Skeletal muscle satellite cell (primary cell): ENCODE measurements at regions not wholly inside any gene's neighbourhood (a gene's known extent, or its start where the extent isn't known, plus 50 kb on each side); places are given as distances from the start of the nearest gene placed in this dataset.

ENCODE experiments used
- H3K27me3 ChIP-seq: 2 replicates; pipeline ENCODE4 v1.7.0; 2013; ENCODE audit warnings: low read length; ENCODE audit not compliant: control insufficient read depth, insufficient read depth
- H3K36me3 ChIP-seq: 2 replicates; pipeline ENCODE4 v1.7.0; 2013; ENCODE audit warnings: mild to moderate bottlenecking, control low read depth, low read length; ENCODE audit not compliant: insufficient read depth
- H3K4me1 ChIP-seq: 2 replicates; pipeline ENCODE4 v1.7.0; 2013; ENCODE audit warnings: low read length; ENCODE audit not compliant: control insufficient read depth, insufficient read depth
- H3K4me2 ChIP-seq: 2 replicates; pipeline ENCODE4 v1.7.0; 2013; ENCODE audit warnings: mild to moderate bottlenecking, low read length
- H3K4me3 ChIP-seq: 2 replicates; pipeline ENCODE4 v1.7.0; 2013; ENCODE audit warnings: low read length
- H3K9ac ChIP-seq: 2 replicates; pipeline ENCODE4 v1.7.0; 2013; ENCODE audit warnings: mild to moderate bottlenecking, low read depth, low read length, moderate library complexity
- H3K9me3 ChIP-seq: replicated peaks from 2 replicates; pipeline ENCODE4 v1.7.0; 2013; ENCODE audit warnings: mild to moderate bottlenecking, control low read depth, low read length

GRCh38 chr2:12110481-12110880, 364.0 kb downstream of the LPIN1 start:
- Histone ChIP-seq H3K36me3 (no peaks in the 10 kb centered on the region), H3K4me3 (no peak overlapping the region), H3K27me3 (peaks cover 5% of the 10 kb centered on the region), H3K4me2 (no peak overlapping the region), H3K4me1 (peaks cover 20% of the 10 kb centered on the region), H3K9ac (no peak overlapping the region), H3K9me3 (no peaks in the 10 kb centered on the region)

DNA sequence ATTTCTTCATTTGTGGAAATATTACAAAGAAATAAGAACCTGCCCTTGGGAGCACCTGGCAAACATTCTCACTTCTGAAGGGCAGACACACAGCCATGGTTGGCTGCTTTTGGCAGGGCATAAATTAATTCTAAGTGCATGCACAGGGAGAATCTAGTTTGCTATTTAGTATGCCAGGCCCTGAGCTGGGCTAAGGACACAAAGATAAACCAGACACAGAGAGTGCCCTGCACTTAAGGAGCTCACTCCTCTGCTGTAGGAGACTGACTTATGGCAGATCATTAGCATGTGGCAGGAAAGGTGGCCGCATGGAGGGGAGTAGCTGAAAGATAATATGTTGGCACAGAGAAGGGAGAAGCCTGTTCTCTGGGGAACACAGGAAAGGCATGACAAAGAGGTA, 367.0 kb downstream of the LPIN1 start:
- Histone ChIP-seq H3K4me2 (no peak overlapping the region), H3K27me3 (peaks cover 5% of the 10 kb centered on the region), H3K4me1 (no peaks in the 10 kb centered on the region), H3K9ac (no peak overlapping the region), H3K36me3 (no peaks in the 10 kb centered on the region), H3K4me3 (no peak overlapping the region), H3K9me3 (no peaks in the 10 kb centered on the region)

DNA sequence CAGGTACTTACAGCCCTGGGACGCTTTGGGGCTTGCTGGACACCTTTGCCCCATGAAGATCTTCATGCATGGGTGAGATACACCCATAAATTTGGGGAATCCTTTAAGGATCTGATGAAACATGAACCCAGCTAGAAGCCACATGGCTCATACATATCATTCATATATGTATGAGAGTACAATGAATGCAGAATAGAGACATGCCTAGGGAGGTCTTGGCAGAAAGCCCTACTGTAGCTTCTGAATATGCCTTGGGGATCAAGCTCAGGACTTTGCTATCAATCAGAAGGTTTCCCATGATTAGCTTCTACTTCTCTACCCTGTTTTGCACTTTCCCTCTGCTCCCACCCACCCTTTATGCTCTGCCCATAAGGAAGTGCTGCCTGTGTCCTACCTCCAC, 368.4 kb downstream of the LPIN1 start:
- no peaks in the 10 kb centered on the region for H3K9me3 ChIP-seq
- no peaks in the 10 kb centered on the region for H3K36me3 ChIP-seq
- H3K4me2 ChIP-seq = no peak overlapping the region
- H3K27me3 ChIP-seq = peaks cover 5% of the 10 kb centered on the region
- H3K4me3 ChIP-seq = no peak overlapping the region
- peaks cover 5% of the 10 kb centered on the region for H3K4me1 ChIP-seq
- H3K9ac ChIP-seq = no peak overlapping the region

DNA sequence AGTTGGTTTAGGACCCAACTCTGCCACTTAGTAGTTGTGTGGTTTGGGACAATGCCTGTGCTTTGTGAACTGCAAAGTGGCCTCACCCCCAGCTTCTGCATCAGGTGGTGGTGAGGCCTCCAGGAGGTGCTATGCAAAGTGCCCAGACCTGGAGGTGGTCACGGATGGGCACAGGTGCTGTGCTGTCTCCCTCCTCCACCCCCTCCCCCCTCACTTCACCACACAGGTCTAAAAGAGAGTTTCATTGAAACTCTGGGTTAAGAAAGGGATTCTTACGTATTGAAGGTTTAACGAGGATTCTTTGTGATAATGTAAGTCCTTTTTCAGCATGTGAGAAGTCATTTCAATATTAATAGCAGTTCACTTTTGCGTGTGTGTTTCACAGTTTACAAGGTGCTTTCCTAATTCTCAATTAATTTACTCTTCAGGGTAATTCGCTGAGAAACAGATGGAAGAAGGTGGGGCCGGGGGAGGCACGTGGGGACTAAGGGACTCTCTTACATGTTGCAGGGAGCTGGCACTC, 369.9 kb downstream of the LPIN1 start:
- H3K9me3 ChIP-seq = no peaks in the 10 kb centered on the region
- H3K27me3 ChIP-seq = peaks cover 5% of the 10 kb centered on the region
- H3K4me3 ChIP-seq = no peak overlapping the region
- H3K36me3 ChIP-seq = no peaks in the 10 kb centered on the region
- H3K4me1 ChIP-seq = peaks cover 20% of the 10 kb centered on the region
- H3K9ac ChIP-seq = no peak overlapping the region
- no peak overlapping the region for H3K4me2 ChIP-seq

DNA sequence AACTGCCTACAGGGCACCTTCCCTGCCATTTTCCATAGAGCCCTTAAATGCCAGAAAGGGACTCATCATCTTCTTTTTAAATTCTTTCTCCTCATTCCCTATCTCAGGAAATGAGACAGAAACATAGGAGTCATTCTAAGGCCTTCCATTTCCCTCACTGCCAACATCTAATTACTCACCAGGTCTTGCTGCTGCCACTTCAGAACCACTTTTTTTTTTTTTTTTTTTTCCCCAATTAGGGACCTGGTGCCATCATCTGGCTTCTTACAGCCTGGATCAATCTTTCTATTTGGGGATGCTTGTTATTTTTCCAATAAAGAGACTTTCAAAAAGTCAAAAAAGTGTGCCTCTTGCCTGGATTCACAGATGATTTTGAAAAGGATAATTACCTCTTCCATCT, 373.4 kb downstream of the LPIN1 start:
- H3K4me2 ChIP-seq = peak overlapping the region; percentile 43

DNA sequence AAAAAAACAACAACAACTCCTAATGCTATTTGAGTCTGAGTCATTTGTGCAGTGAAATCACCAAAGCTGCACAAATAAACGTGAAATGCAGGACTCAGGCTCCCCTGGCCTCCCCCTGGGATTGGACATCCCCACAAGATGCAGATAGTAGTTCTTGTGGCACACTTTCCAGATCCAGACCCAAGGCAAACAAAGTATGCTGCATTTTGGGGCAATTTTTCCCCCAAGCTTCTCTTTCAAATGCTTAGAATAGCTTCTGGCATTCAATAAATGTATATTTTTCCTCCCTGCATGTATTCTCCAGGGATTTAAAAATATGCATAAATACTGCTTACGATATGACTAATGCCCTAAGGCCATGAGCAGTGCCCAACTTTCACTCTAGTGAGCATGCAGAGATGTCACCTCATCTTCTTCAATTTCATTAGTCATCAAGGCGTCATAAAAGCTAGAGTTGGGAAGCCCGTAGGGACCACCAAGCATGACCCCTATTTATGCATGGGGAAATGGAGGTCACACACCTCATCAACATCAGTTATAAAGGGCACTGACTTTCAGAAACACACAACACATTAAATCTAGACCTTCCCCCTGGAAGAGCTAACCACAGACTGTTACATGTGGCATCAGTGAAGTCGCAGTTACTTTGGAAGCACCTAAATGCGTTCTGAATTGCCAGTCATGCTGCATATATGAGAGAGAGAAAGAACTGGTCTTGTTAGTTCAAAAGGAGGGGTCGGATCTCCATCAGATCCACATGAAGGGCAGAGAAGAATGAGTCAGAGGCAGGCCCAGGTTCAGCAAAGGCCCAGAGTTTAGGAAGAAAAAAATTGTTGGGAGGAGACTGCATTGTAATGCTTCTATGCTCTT, 374.1 kb downstream of the LPIN1 start:
- Histone ChIP-seq H3K27me3 (no peaks in the 10 kb centered on the region), H3K36me3 (no peaks in the 10 kb centered on the region), H3K9ac (no peak overlapping the region), H3K4me2 (peak overlapping the region; percentile 43), H3K9me3 (no peaks in the 10 kb centered on the region), H3K4me1 (peaks cover 22% of the 10 kb centered on the region), H3K4me3 (no peak overlapping the region)

More for the DNA sequence above, 373.4 kb downstream of the LPIN1 start:
- Histone ChIP-seq H3K9me3 (no peaks in the 10 kb centered on the region), H3K27me3 (no peaks in the 10 kb centered on the region), H3K36me3 (no peaks in the 10 kb centered on the region), H3K4me1 (peaks cover 22% of the 10 kb centered on the region), H3K9ac (no peak overlapping the region), H3K4me3 (no peak overlapping the region)

DNA sequence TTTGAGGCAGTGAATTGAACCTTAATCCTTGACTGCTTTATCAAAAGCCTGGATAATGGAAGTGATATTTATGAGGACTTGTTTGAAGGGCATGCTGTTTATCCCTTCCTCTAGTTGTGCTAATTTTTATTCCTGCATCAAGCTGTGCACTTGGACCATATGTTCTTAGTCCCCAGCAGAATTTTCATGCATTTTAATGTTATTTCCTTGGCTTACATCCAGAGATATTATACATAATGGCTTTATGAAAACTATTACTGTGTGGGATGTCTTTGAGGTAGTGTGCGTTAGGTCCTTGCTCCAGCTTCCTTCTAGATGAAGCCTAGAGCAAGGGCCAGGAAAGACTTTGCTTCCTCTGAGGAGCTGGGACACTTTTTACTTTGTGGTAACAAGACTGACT, 378.4 kb downstream of the LPIN1 start:
- Histone ChIP-seq H3K9me3 (no peaks in the 10 kb centered on the region), H3K36me3 (no peaks in the 10 kb centered on the region), H3K4me2 (no peak overlapping the region), H3K27me3 (no peaks in the 10 kb centered on the region), H3K4me3 (no peak overlapping the region), H3K4me1 (peaks cover 17% of the 10 kb centered on the region), H3K9ac (no peak overlapping the region)

GRCh38 chr2:12126318-12126717, 379.9 kb downstream of the LPIN1 start:
- no peaks in the 10 kb centered on the region for H3K27me3 ChIP-seq
- no peak overlapping the region for H3K4me2 ChIP-seq
- peaks cover 2% of the 10 kb centered on the region for H3K4me1 ChIP-seq
- H3K36me3 ChIP-seq = no peaks in the 10 kb centered on the region
- H3K9me3 ChIP-seq = no peaks in the 10 kb centered on the region
- H3K9ac ChIP-seq = no peak overlapping the region
- no peak overlapping the region for H3K4me3 ChIP-seq

- Histone ChIP-seq H3K4me1 (no peaks in the 10 kb centered on the region), H3K9ac (no peak overlapping the region), H3K27me3 (no peaks in the 10 kb centered on the region), H3K4me2 (no peak overlapping the region), H3K9me3 (no peaks in the 10 kb centered on the region), H3K36me3 (no peaks in the 10 kb centered on the region), H3K4me3 (no peak overlapping the region)
Observed at GRCh38 chr2:12127638-12128037, 381.2 kb downstream of the LPIN1 start.

DNA sequence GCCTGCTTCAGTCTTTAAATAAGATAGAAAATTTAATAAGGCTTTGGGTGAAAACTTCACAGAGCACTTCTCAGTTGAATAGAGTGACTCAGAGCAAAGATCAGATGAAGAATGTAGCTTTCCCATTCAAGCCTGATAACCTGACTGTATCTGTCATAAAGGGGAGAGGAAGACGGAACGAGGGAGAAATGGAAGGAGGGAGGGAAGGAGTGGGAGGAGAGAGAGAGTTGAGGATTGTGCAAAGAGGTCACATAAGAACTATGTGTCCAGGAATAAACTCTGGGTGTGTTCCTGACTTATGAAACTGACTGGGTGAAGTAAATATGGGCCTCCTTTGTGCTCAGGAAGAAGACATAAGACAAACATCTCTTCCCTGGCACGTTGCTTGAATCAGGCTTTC, 385.5 kb downstream of the LPIN1 start:
- H3K9me3 ChIP-seq = no peaks in the 10 kb centered on the region
- no peaks in the 10 kb centered on the region for H3K36me3 ChIP-seq
- H3K4me3 ChIP-seq = no peak overlapping the region
- no peaks in the 10 kb centered on the region for H3K27me3 ChIP-seq
- H3K4me2 ChIP-seq = no peak overlapping the region
- H3K9ac ChIP-seq = no peak overlapping the region
- no peaks in the 10 kb centered on the region for H3K4me1 ChIP-seq

DNA sequence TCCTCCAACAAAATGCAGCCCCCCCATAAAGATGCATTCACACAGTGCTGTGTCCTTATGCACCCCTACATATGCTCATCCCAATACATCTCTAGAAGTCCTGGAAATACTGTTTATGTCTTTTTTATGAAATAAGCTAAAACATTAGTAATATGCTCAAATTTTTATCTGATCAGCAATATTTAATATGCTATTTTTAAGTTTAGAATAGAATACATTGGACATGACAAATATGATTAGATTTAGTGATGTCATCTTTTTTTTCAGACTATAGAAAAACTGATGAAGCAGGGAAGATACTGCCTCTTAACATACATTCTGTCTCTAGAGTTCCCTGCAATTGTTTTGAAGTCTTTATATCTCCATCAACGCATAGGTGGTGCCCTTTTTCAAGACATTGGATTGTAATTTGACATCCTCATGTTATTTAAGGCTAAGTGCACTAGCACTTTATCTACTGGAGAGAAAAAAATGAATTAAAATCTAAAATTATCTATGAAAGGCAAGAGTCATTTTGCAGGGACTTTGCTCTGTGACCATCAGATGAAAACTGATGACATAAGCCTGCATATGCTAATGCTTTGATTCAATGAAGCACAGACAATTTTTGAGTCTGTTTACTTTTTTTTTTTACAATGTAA, 395.3 kb downstream of the LPIN1 start:
- Histone ChIP-seq H3K27me3 (peaks cover 9% of the 10 kb centered on the region), H3K9me3 (no peaks in the 10 kb centered on the region), H3K4me1 (no peaks in the 10 kb centered on the region), H3K36me3 (no peaks in the 10 kb centered on the region), H3K4me3 (no peak overlapping the region), H3K4me2 (no peak overlapping the region), H3K9ac (no peak overlapping the region)
